ENCODE measurements at regions not wholly inside any gene's neighbourhood (a gene's known extent, or its start where the extent isn't known, plus 50 kb on each side); places are given as distances from the start of the nearest gene placed in this dataset.

- H3K4me1 ChIP-seq (ENCODE audit: control insufficient read depth in 1 of 2, insufficient read depth in 1 of 2, low read depth in 1 of 2, low read length in 1 of 2), result peaks cover 23 to 34% of the 10 kb centered on the region in 2 experiments
- no peaks in the 10 kb centered on the region for H3K36me3 ChIP-seq
- peak overlapping the region; percentile 26 for H3K27ac ChIP-seq
- H3K9me3 ChIP-seq, result no peaks in the 10 kb centered on the region
- no peak overlapping the region for H3K4me3 ChIP-seq (ENCODE audit: low read depth in 1 of 2, low read length in 1 of 2)
- H3K27me3 ChIP-seq, result peaks cover 14% of the 10 kb centered on the region
- no peak for TF ChIP-seq CTCF (IDR thresholded peaks at IDR 0.05)
Measured at GRCh38 chr18:22325396-22325795, 92.3 kb downstream of the CTAGE1 start.

- no peaks in the 10 kb centered on the region for H3K36me3 ChIP-seq
Measured at GRCh38 chr18:22324191-22325131, 93.3 kb downstream of the CTAGE1 start.

GRCh38 chr18:22322243-22322691 is 95.4 kb downstream of the CTAGE1 start:
- Histone ChIP-seq H3K9me3 (no peaks in the 10 kb centered on the region), H3K27ac (peak overlapping the region; percentile 48), H3K4me3 (ENCODE audit: low read depth in 1 of 2, low read length in 1 of 2) (no peak overlapping the region), H3K27me3 (peaks cover 24% of the 10 kb centered on the region), H3K36me3 (no peaks in the 10 kb centered on the region), H3K4me1 (ENCODE audit: control insufficient read depth in 1 of 2, insufficient read depth in 1 of 2, low read depth in 1 of 2, low read length in 1 of 2) (peaks cover 26 to 34% of the 10 kb centered on the region in 2 experiments)
- no peak for TF ChIP-seq CTCF (IDR thresholded peaks at IDR 0.05)

More at GRCh38 chr18:22324191-22325131, 93.3 kb downstream of the CTAGE1 start:
- Histone ChIP-seq H3K9me3 (no peaks in the 10 kb centered on the region), H3K27me3 (peaks cover 14% of the 10 kb centered on the region), H3K27ac (peak overlapping the region; percentile 26), H3K4me3 (ENCODE audit: low read depth in 1 of 2, low read length in 1 of 2) (peak overlapping the region in 1 of 2 experiments; percentile 28), H3K4me1 (ENCODE audit: control insufficient read depth in 1 of 2, insufficient read depth in 1 of 2, low read depth in 1 of 2, low read length in 1 of 2) (peaks cover 26 to 34% of the 10 kb centered on the region in 2 experiments)
- no peak for TF ChIP-seq CTCF (IDR thresholded peaks at IDR 0.05)

DNA sequence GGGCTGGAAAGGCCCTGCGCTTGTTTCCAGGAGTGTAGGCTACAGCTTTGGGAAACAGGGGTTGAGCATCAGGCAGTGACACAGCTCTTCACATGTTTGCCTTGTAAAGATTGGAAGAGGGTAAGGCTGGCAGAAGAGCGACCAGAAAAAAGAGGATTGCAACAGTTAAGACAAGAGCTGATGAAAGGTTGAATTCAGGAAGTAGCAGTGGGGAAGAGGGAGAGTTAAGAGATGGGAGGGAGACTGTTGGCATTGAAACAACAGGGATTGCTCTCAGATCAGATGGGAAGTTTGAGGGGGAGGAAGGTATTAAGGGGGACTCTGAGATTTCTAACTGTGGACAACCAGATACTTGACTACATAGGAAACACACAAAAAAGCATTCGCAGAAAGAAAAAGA is 96.9 kb downstream of the CTAGE1 start:
- Histone ChIP-seq H3K9me3 (no peaks in the 10 kb centered on the region), H3K27me3 (peaks cover 24% of the 10 kb centered on the region), H3K4me1 (ENCODE audit: control insufficient read depth in 1 of 2, insufficient read depth in 1 of 2, low read depth in 1 of 2, low read length in 1 of 2) (peaks cover 30 to 34% of the 10 kb centered on the region in 2 experiments), H3K27ac (no peak overlapping the region), H3K4me3 (ENCODE audit: low read depth in 1 of 2, low read length in 1 of 2) (no peak overlapping the region), H3K36me3 (no peaks in the 10 kb centered on the region)
- TF ChIP-seq CTCF (IDR thresholded peaks at IDR 0.05), result no peak

GRCh38 chr18:22320155-22320554 is 97.6 kb downstream of the CTAGE1 start:
- peaks cover 30 to 31% of the 10 kb centered on the region in 2 experiments for H3K4me1 ChIP-seq (ENCODE audit: control insufficient read depth in 1 of 2, insufficient read depth in 1 of 2, low read depth in 1 of 2, low read length in 1 of 2)

More at GRCh38 chr18:22320155-22320554, 97.6 kb downstream of the CTAGE1 start:
- no peaks in the 10 kb centered on the region for H3K36me3 ChIP-seq
- H3K9me3 ChIP-seq, result no peaks in the 10 kb centered on the region
- no peak for TF ChIP-seq CTCF (IDR thresholded peaks at IDR 0.05)
- H3K27me3 ChIP-seq, result peaks cover 24% of the 10 kb centered on the region
- no peak overlapping the region for H3K4me3 ChIP-seq (ENCODE audit: low read depth in 1 of 2, low read length in 1 of 2)
- H3K27ac ChIP-seq, result no peak overlapping the region
